HPDE6-E6E7 (cell line): ENCODE measurements at regions not wholly inside any gene's neighbourhood (a gene's known extent, or its start where the extent isn't known, plus 50 kb on each side); places are given as distances from the start of the nearest gene placed in this dataset.

Experiments
- DNase-seq: peaks from one replicate; pipeline ENCODE4 v3.0.0; 2011; ENCODE audit warnings: missing footprints; ENCODE audit errors: extremely low spot score

DNA sequence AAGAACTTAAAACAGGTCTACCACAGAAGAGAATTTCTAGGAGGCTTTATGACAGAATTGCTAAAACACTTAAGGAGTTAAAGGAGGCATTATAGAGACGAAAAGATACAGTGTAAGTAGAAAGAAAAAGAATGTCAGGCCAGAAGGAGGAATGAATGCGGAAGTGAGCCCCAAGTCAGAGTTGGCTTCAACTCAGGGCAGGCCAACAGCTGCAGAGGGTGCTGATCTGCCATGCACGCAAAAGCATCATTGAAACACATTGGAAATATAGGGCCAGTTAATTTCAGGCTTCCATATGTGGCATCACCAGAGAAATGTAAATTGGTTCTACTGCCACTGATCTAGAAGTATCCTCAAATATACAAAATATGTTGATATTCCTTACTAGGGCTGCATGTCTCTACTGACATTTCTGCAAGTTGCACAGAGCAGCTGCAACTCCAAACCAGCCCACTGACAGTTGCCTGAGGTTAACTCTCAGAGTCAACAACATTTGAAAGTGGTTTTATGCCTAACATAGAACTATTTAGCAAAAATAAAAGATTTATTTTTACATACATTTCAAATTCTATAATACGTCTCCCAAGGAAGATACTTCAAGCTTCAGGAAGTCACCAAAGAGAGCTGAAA, 324.1 kb downstream of the C11orf87 start:
- no peak for DNase-seq

GRCh38 chr11:109747839-109748238, 325.8 kb downstream of the C11orf87 start:
- DNase-seq: no peak

DNA sequence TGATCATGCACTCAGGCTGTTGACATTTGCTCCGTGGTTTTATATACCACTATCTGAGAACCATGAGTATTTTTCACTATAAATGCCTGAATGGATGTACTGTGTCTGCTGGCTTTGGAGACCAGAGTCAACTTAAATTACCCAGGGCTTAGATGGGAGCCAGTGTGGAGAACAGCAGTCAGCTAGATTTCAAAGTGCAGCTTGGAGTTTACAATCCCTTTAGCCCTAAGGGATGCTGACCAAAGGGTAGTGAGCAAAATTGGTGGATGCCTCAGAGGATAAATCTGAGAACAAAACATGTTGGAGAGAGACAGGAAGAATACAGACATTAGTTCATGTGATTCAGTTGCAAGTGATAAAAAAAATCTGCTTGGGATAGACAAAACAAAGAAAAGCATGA, 327.5 kb downstream of the C11orf87 start:
- DNase-seq: no peak

DNA sequence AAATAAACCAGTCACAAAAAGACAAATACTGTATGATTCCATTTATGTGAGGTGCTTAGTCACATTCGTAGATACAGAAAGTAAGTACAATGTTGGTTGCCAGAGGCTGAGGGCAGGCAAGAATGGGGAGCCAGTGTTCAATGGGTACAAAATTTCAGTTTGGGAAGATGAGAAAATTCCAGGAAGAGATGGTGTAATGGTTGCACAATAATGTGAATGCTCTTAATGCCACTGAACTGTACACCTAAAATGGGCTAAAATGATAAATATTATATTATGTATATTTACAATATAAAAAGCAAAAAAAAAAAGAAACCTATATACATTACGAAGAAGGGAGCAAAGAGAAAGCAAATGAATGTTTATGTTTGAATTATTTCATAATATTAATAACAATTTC, 329.0 kb downstream of the C11orf87 start:
- DNase-seq: no peak

DNA sequence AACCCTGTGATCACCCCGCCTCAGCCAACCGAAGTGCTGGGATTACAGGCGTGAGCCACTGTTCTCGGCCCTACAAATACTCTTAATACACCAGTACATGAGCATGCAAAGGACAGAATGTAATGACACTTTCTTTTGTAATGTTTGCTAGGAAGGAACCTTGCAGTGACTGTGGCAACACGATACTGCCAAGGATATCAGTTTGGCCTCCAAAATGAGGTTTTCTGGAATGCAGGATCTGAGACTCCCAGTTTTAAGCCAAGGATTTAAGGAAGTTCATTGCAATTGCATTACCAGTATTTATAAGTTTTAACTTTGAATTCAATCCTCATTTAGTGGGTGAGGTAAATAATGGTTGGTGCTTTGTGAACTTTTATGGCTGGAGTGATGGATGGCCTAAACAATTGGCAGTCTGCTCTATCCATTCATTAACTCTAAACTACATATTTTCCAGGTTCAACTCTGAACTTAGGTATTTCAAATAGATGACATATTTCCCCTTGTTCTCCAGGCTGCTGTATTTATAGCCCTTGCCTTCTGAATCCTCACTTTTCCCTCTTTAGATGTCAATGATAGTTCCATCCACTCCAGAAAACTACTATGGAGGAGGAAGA, 330.3 kb downstream of the C11orf87 start:
- no peak for DNase-seq

- no peak for DNase-seq
These were observed 334.5 kb downstream of the C11orf87 start for GRCh38 chr11:109756521-109756920.

- no peak for DNase-seq
These were observed 335.0 kb downstream of the C11orf87 start for GRCh38 chr11:109756951-109757350.

- no peak for DNase-seq
These were observed 330.6 kb upstream of the ZC3H12C start for GRCh38 chr11:109762546-109762945.

- DNase-seq: no peak
These were observed 327.4 kb upstream of the ZC3H12C start for GRCh38 chr11:109765709-109766311.

- DNase-seq: no peak
These were observed 323.3 kb upstream of the ZC3H12C start for GRCh38 chr11:109769858-109770257.

DNA sequence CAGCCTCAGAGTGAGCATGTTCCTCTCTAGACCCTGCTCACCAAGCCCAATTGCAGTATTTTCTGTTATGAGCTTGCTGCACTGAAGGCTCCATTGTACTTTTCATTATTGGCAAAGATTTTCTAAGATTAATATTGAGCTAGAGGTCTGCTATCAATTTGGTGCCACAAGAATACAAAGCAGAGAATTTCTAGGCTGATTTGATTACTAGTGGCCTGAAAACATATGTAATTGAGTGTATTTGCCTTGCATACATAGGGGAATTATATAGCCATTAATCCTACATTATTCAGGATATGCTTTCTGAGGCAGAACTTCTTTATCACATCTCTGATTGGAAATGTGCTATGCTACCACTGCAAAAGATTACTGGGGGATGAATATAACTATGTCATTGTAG, 322.9 kb upstream of the ZC3H12C start:
- no peak for DNase-seq

DNA sequence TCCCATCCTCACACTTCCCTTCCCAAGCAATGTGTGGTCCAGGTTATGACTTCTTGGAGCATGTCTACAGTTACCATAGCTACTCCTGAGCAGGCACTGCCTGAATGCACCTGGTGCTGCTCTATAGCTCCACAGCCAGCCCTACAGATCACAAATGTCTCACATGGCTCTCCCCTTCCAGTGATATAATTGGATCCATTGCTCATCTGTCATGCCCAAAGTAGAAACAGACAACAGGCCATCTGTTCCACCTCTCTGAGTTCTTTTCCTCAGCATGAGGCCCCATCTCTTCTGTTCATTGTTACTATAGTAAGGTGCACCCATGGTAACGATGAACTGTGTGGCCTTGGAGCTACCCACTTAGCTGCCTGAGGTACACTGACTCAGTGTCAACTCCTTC, 320.3 kb upstream of the ZC3H12C start:
- DNase-seq: no peak

DNA sequence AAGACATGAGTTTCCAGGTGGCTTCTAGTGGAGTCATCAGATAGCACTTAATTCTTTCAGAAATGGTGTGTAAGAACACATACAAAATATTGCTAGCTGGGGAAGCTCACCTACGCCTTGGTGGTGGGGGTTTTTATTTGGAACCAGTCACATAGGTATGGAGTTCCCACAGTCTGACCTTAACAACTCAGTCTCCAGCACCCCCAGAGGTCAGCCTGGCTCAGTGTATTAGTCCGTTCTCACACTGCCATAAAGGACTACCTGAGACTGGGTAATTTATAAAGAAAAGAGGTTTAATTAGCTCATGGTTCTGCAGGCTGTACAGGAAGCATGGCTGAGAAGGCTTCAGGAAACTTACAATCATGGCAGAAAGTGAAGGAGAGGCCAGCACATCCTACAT, 317.5 kb upstream of the ZC3H12C start:
- no peak for DNase-seq

GRCh38 chr11:109783014-109783413, 310.2 kb upstream of the ZC3H12C start:
- DNase-seq: no peak

DNA sequence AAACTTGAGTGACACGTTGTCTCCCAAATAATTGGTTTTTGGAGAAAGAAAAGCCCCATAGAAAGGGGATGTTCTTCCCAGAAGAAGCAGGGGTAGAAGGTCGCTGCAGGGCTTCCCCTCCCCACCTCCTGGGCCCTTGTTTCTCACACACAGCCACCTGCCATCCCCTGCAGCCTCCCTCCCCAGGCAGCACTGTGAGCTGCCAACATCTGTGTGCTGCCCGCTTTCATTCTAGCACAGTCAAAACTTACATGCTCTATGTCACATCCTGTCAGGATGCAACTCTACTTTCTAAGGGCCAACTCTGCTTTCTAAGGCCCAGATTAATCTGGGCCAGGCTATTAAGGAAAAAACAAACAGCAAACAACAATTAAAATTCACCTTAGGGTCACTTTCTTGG, 309.4 kb upstream of the ZC3H12C start:
- no peak for DNase-seq

- DNase-seq: no peak
These were observed 308.7 kb upstream of the ZC3H12C start for GRCh38 chr11:109784536-109784935.

- DNase-seq: no peak
These were observed 308.0 kb upstream of the ZC3H12C start for GRCh38 chr11:109785198-109785597.

DNA sequence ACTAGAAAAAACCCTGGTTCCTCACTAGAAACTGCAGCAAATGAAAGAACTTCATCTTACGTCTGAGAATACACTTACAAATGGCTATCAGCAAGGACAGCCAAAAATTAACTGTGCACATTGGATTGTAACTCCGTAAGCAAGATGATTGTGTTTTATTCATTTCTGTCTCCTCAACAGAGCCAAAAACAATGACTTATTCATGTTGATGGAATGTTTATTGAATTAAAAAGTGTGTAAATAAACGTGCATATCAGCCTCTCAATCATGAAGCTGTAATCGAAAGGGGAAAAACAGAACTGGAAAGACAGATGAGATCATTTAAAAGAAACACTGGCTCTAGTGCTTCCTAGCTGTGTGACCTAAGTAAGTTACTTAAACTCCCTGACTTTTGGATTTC, 307.5 kb upstream of the ZC3H12C start:
- no peak for DNase-seq

GRCh38 chr11:109788948-109789490, 304.2 kb upstream of the ZC3H12C start:
- no peak for DNase-seq

- no peak for DNase-seq
These were observed 303.3 kb upstream of the ZC3H12C start for GRCh38 chr11:109789901-109790300.

GRCh38 chr11:109791337-109791736, 301.9 kb upstream of the ZC3H12C start:
- DNase-seq: no peak

GRCh38 chr11:109794501-109794900, 298.7 kb upstream of the ZC3H12C start:
- DNase-seq: no peak

DNA sequence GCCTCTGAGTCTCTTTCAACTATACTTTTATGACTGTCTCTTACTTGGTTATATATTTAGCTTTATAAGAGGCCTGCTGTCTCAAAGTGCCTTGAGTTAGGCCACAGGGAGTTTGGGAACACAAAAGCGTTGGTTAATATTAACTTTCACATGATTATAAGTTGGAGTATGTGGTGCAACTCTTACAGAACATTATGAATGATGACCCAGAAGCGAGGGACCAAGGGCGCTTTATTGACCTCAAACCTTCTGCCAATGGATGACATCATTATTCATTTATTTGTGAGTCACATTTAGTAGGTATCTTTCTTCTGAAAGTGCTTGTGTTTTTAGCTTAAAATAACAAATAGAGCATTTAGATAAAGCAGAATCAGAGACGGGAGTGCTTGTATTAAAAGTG, 298.0 kb upstream of the ZC3H12C start:
- DNase-seq: no peak
